ENCODE measurements at regions not wholly inside any gene's neighbourhood (a gene's known extent, or its start where the extent isn't known, plus 50 kb on each side); places are given as distances from the start of the nearest gene placed in this dataset.

- Histone ChIP-seq H4K20me1 (replicated peaks; ENCODE audit: control insufficient read depth, insufficient read depth, low read length) (peaks cover 2% of the 10 kb centered on the region; the same call in 1 of the 2 replicates), H3K79me2 (ENCODE audit: control insufficient read depth, insufficient read depth, low read length) (peaks cover 6% of the 10 kb centered on the region), H3K9me1 (ENCODE audit: control insufficient read depth, insufficient read depth, low read length) (no peaks in the 10 kb centered on the region), H3K36me3 (ENCODE audit: control insufficient read depth, insufficient read depth, low read length) (no peaks in the 10 kb centered on the region), H3K9me3 (replicated peaks; ENCODE audit: control insufficient read depth, insufficient read depth, low read depth, low read length) (no peaks in the 10 kb centered on the region), H2AFZ (ENCODE audit: low read depth, low read length) (no peak overlapping the region), H3K4me2 (ENCODE audit: insufficient read depth, low read length) (no peak overlapping the region), H3K27me3 (ENCODE audit: control insufficient read depth in 2 of 2, insufficient read depth in 2 of 2, low read length in 2 of 2) (peaks cover 0 to 24% of the 10 kb centered on the region in 2 experiments; a peak in 3 of 5 replicates), H3K4me3 (no peak overlapping the region), H3K4me1 (replicated peaks in 1 of 2; ENCODE audit: control insufficient read depth in 2 of 2, insufficient read depth in 2 of 2, low read length in 2 of 2) (peaks cover 8 to 36% of the 10 kb centered on the region in 2 experiments; a peak in 4 of 5 replicates), H3K9ac (ENCODE audit: insufficient read depth in 1 of 2, low read depth in 2 of 2, low read length in 2 of 2) (no peak overlapping the region), H3K27ac (ENCODE audit: extremely low read depth, low read depth, low read length) (no peak overlapping the region)
- no peak for ATAC-seq
- in situ Hi-C loops (cut with MboI) (no loop called here), intact Hi-C loops (cut with micrococcal nuclease) (no loop called here)
- 81% methylated on average over 6 of the region's 8 CpGs for WGBS (ENCODE audit: insufficient coverage, low coverage, missing lambda C conversion rate)
- POLR2A ChIA-PET, result no interaction called here
- no peak for FAIRE-seq
- TF ChIP-seq SRSF1 (IDR thresholded peaks at IDR 0.05; ENCODE audit: low read depth, low read length) (no peak), ZFP36 (IDR thresholded peaks at IDR 0.05; ENCODE audit: low read depth, low read length, partially characterized antibody) (peak; percentile 93)
- TF ChIP-seq, protein P1, sequence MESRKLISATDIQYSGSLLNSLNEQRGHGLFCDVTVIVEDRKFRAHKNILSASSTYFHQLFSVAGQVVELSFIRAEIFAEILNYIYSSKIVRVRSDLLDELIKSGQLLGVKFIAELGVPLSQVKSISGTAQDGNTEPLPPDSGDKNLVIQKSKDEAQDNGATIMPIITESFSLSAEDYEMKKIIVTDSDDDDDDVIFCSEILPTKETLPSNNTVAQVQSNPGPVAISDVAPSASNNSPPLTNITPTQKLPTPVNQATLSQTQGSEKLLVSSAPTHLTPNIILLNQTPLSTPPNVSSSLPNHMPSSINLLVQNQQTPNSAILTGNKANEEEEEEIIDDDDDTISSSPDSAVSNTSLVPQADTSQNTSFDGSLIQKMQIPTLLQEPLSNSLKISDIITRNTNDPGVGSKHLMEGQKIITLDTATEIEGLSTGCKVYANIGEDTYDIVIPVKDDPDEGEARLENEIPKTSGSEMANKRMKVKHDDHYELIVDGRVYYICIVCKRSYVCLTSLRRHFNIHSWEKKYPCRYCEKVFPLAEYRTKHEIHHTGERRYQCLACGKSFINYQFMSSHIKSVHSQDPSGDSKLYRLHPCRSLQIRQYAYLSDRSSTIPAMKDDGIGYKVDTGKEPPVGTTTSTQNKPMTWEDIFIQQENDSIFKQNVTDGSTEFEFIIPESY (CRISPR knock-in tag; IDR thresholded peaks at IDR 0.05), result peak; percentile 66
- no peak for DNase-seq (ENCODE audit: extremely low read depth in 1 of 4, low spot score in 3 of 4)
- CTCF ChIA-PET (ENCODE audit: low intra/inter-chr PET ratio), result no interaction called here
- BruUV-seq (replicated peaks), result no TSS peak
These were observed 174.2 kb downstream of the SEC14L1 start for GRCh38 chr17:77315010-77315409.
